ENCODE measurements at regions not wholly inside any gene's neighbourhood (a gene's known extent, or its start where the extent isn't known, plus 50 kb on each side); places are given as distances from the start of the nearest gene placed in this dataset.

- TF ChIP-seq CTCF (conservative IDR thresholded peaks at IDR 0.05): no peak
- TF ChIP-seq ZFX (IDR thresholded peaks at IDR 0.05): no peak
Observed at GRCh38 chr18:45198526-45198925, 416.8 kb upstream of the SLC14A2 start.

Data from C4-2B (cell line).